ENCODE measurements at regions not wholly inside any gene's neighbourhood (a gene's known extent, or its start where the extent isn't known, plus 50 kb on each side); places are given as distances from the start of the nearest gene placed in this dataset.

- no peaks in the 10 kb centered on the region for H3K36me3 ChIP-seq (ENCODE audit: control insufficient read depth, insufficient read depth, low read length)
- DNase-seq (ENCODE audit: extremely low read depth, insufficient read length): no peak
Measured at GRCh38 chr1:81296601-81297000, 504.1 kb upstream of the ADGRL2 start.

GRCh38 chr1:81290326-81290725 lies 510.4 kb upstream of the ADGRL2 start:
- no peak for DNase-seq (ENCODE audit: extremely low read depth, insufficient read length)
- no peak overlapping the region for H3K4me3 ChIP-seq (replicated peaks; ENCODE audit: low read depth, low read length)
- no peak for TF ChIP-seq CTCF (IDR thresholded peaks at IDR 0.05; ENCODE audit: insufficient read depth, low read length, poor library complexity, severe bottlenecking)
- no peaks in the 10 kb centered on the region for H3K36me3 ChIP-seq (ENCODE audit: control insufficient read depth, insufficient read depth, low read length)
- no peaks in the 10 kb centered on the region for H3K27me3 ChIP-seq (replicated peaks; ENCODE audit: control insufficient read depth, insufficient read depth, low read length)

More at GRCh38 chr1:81296601-81297000, 504.1 kb upstream of the ADGRL2 start:
- Histone ChIP-seq H3K4me3 (replicated peaks; ENCODE audit: low read depth, low read length) (no peak overlapping the region), H3K27me3 (replicated peaks; ENCODE audit: control insufficient read depth, insufficient read depth, low read length) (no peaks in the 10 kb centered on the region)
- no peak for TF ChIP-seq CTCF (IDR thresholded peaks at IDR 0.05; ENCODE audit: insufficient read depth, low read length, poor library complexity, severe bottlenecking)

- no peak for TF ChIP-seq CTCF (IDR thresholded peaks at IDR 0.05; ENCODE audit: insufficient read depth, low read length, poor library complexity, severe bottlenecking)
Measured at GRCh38 chr1:81288689-81289088, 512.0 kb upstream of the ADGRL2 start.

GRCh38 chr1:81287411-81288080 lies 513.2 kb upstream of the ADGRL2 start:
- H3K27me3 ChIP-seq (replicated peaks; ENCODE audit: control insufficient read depth, insufficient read depth, low read length): no peaks in the 10 kb centered on the region
- no peak overlapping the region for H3K4me3 ChIP-seq (replicated peaks; ENCODE audit: low read depth, low read length)
- TF ChIP-seq CTCF (IDR thresholded peaks at IDR 0.05; ENCODE audit: insufficient read depth, low read length, poor library complexity, severe bottlenecking): no peak
- no peaks in the 10 kb centered on the region for H3K36me3 ChIP-seq (ENCODE audit: control insufficient read depth, insufficient read depth, low read length)
- DNase-seq (ENCODE audit: extremely low read depth, insufficient read length): no peak

More at GRCh38 chr1:81288689-81289088, 512.0 kb upstream of the ADGRL2 start:
- Histone ChIP-seq H3K4me3 (replicated peaks; ENCODE audit: low read depth, low read length) (no peak overlapping the region), H3K27me3 (replicated peaks; ENCODE audit: control insufficient read depth, insufficient read depth, low read length) (no peaks in the 10 kb centered on the region), H3K36me3 (ENCODE audit: control insufficient read depth, insufficient read depth, low read length) (no peaks in the 10 kb centered on the region)
- DNase-seq (ENCODE audit: extremely low read depth, insufficient read length): no peak

- Histone ChIP-seq H3K27me3 (replicated peaks; ENCODE audit: control insufficient read depth, insufficient read depth, low read length) (no peaks in the 10 kb centered on the region), H3K4me3 (replicated peaks; ENCODE audit: low read depth, low read length) (no peak overlapping the region), H3K36me3 (ENCODE audit: control insufficient read depth, insufficient read depth, low read length) (no peaks in the 10 kb centered on the region)
- DNase-seq (ENCODE audit: extremely low read depth, insufficient read length): no peak
- no peak for TF ChIP-seq CTCF (IDR thresholded peaks at IDR 0.05; ENCODE audit: insufficient read depth, low read length, poor library complexity, severe bottlenecking)
Measured at GRCh38 chr1:81270051-81270450, 530.7 kb upstream of the ADGRL2 start.

- Histone ChIP-seq H3K36me3 (ENCODE audit: control insufficient read depth, insufficient read depth, low read length) (no peaks in the 10 kb centered on the region), H3K4me3 (replicated peaks; ENCODE audit: low read depth, low read length) (no peak overlapping the region), H3K27me3 (replicated peaks; ENCODE audit: control insufficient read depth, insufficient read depth, low read length) (no peaks in the 10 kb centered on the region)
- no peak for DNase-seq (ENCODE audit: extremely low read depth, insufficient read length)
- no peak for TF ChIP-seq CTCF (IDR thresholded peaks at IDR 0.05; ENCODE audit: insufficient read depth, low read length, poor library complexity, severe bottlenecking)
Measured at GRCh38 chr1:81264976-81265375, 535.8 kb upstream of the ADGRL2 start.

Measured in GM06990 (cell line).